Left kidney (tissue), 1 donor: ENCODE measurements at regions not wholly inside any gene's neighbourhood (a gene's known extent, or its start where the extent isn't known, plus 50 kb on each side); places are given as distances from the start of the nearest gene placed in this dataset.

Experiments
- DNase-seq: peaks from one replicate; pipeline ENCODE4 v3.0.0-alpha.2; 2013

DNA sequence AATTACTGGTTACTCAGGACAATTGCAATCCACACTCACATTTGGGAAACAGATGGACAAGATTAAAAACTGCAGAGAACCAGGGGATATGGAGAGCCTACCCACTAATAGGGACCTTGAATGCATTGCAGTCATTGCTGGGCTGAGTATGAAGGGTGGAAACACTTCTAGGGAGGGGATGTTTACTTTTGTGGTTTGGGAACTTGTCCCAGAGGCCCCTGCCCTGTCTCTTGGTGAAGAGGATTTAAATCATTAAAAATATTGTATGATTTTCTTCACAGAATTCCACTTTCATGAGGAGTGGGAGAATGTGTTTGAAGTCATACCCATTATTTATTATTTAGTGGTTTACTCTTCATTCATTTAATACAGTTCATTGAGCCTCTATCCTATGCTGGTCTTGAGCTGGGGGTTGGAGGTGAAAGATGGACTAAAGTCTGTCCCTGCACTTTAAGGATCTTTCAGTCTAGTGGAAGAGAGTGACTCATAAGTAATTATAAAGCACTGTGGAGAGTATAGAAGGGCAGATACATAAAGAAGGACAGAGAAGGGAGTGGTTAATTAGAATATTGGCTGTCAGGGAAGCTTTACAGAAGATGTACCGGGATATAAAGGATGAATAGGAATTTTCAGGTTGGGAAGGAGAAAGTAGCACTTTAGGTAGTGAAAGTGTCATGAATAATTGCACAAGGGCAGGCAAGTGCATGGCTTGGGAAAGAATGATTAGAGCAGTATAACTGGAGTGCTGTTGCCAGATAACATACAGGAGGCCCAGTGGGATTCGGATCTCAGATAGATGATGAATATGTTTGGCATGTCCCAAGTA, 313.4 kb downstream of the LPIN1 start:
- no peak for DNase-seq

GRCh38 chr2:12060886-12061285, 314.5 kb downstream of the LPIN1 start:
- no peak for DNase-seq

DNA sequence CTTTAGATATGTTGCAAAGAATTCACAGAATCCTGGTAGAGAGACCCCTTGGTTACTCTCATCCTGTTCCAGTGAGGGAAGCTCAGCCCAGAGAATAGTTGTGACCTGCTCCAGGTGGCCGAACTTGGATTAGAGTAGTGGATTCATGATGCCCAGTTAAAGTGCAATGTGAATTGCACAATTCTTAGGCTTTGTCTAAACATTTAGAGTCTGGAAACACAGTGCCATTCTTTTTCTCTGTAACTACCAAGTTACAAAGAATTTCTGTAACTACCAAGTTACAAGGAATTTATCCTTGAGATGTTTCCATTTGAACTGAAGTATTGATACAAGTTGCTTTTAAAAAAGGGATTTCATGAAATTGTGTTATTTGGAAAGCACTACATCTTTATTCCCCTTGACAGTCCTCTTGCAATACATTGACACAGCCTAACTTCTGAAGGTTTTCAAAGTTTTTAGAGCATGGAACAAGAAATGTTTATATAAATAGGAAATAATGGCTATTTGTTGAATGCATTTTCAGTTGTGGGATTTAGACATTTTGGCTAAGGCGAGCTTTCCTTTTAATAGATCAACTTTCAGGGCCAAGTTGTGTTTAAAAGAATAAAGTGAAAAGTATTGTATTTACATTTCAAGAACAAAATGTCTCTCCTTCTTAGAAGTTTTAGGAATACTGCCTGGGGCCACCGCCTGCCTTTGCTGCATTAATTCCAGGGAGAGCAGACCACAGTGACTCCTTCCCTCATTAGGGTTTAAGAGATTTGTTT, 315.0 kb downstream of the LPIN1 start:
- no peak for DNase-seq

- DNase-seq: no peak
Observed at GRCh38 chr2:12062053-12062395, 315.6 kb downstream of the LPIN1 start.

- DNase-seq: no peak
Observed at GRCh38 chr2:12063210-12063609, 316.8 kb downstream of the LPIN1 start.

GRCh38 chr2:12064153-12064552, 317.7 kb downstream of the LPIN1 start:
- no peak for DNase-seq

GRCh38 chr2:12066116-12066515, 319.7 kb downstream of the LPIN1 start:
- DNase-seq: no peak

DNA sequence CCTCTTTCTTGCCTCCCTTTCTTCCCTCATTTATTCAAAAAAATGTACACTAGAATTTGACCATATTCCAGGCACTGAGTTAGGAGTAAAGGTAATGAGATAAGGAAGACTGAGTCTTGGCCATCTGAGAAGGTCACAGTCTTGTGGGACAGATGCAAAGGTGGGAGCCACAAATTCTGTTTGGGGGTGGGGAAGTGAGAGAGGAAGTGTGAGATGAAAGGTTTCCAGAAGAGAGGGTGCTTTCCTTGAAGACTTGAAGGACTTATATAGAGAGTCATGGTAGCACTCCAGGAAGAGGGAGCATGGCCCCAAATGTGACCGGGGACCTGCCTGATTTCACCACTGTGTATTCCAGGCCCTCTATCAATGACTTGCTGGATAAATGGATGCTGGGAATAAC, 320.6 kb downstream of the LPIN1 start:
- no peak for DNase-seq

DNA sequence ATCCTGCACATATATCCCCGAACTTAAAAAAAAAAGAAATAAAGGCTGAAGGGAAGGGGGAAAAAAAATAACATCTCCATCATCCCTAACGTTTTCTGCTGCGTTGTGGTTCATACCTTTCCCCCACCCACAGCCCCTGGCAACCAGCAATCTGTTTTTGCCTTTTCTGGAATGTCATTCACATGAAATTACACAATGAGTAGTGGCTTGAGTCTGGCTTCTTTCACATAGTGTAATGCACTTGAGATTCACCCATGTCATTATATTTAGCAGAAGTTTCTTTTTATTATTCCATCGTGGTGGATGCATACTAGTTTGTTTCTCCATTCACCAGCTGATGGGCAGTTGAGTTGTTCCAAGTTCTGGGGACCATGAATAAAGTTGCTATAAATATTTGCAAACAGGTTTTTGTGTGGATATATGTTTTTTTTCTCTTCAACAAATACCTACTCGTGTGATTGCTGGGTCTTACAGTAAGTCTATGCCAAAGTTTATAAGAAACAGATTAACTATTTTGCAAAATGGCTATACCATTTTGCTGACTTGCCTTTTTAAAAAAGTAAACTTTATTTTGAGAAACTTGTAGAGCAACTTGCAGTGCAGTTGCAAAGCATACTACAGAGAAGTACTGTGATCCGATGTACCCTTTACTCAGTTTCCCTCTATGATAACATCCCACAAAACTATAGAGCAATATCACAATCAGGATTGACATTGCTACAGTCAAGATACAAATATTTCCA, 322.5 kb downstream of the LPIN1 start:
- DNase-seq: no peak

- DNase-seq: no peak
Observed at GRCh38 chr2:12070153-12070552, 323.7 kb downstream of the LPIN1 start.

GRCh38 chr2:12070581-12070980, 324.1 kb downstream of the LPIN1 start:
- DNase-seq: no peak

DNA sequence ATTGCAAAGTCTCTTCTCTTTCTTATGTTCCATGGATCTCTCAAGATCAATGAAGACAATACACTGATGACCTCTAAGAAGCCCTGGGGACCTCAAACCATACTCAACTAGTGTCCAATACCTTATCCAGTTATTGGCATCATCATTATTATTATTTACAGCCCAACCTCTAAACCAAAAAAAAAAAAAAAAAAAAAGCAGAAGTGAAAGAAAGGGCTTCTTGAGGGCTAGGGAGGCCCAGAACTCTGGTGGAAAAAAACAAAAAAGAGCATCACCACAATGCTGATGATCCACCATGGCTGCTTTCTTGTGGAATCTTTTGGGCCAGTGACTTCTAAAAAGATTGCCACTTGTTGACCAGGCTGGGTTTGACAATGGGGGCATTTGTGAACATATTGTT, 324.9 kb downstream of the LPIN1 start:
- DNase-seq: no peak

GRCh38 chr2:12073217-12073852, 326.9 kb downstream of the LPIN1 start:
- no peak for DNase-seq

- no peak for DNase-seq
Observed at GRCh38 chr2:12074126-12074844, 327.9 kb downstream of the LPIN1 start.

GRCh38 chr2:12074845-12075217, 328.4 kb downstream of the LPIN1 start:
- DNase-seq: no peak

GRCh38 chr2:12075603-12076002, 329.2 kb downstream of the LPIN1 start:
- DNase-seq: no peak

DNA sequence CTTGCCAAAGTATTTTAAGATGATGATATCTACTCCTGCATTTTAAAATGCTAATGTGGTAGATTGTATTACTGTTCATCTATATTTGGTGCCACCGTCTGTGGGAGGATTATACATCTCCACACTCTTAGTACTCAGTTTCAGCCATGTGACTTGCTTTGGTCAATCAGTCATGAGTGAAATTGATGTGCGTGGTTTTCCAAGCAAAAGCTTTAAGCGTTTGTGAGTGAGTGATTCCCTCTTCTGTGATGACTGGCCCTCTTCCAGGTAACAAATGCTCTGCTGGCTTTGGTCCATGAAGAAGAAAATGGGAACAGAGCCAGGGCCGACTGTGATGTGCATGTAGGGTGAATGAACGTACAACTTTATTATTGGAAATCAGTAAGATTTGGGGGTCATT, 330.4 kb downstream of the LPIN1 start:
- DNase-seq: no peak

GRCh38 chr2:12080360-12080759, 333.9 kb downstream of the LPIN1 start:
- DNase-seq: no peak

GRCh38 chr2:12081481-12082210, 335.2 kb downstream of the LPIN1 start:
- DNase-seq: no peak

- no peak for DNase-seq
Observed at GRCh38 chr2:12083081-12083581, 336.7 kb downstream of the LPIN1 start.
